ENCODE measurements at regions not wholly inside any gene's neighbourhood (a gene's known extent, or its start where the extent isn't known, plus 50 kb on each side); places are given as distances from the start of the nearest gene placed in this dataset.

DNA sequence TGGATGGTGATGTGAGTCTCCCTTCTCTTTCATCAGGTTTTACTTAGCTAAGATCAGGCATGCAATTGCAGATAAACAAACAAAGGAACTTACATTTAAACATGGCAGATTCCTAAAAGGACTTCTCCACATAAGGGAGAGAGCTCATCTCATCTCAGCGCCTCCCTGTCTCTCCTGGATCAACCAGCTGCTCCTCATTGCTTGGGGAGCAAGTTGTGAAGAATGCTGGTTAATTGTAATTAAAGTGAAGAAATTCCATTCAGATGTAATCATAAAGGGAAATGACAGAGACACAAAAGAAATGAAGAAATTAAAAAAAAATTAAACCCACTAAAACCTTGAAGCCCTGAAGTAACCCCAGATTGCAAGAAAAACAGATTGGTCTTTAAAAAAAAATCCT, 104.4 kb upstream of the DIO2 start:
- no peak overlapping the region for H3K9ac ChIP-seq (ENCODE audit: low read length)
- no peaks in the 10 kb centered on the region for H3K36me3 ChIP-seq (replicated peaks; ENCODE audit: insufficient read depth, low read length)
- no peak overlapping the region for H3K27ac ChIP-seq (ENCODE audit: low read length)
- H3K4me3 ChIP-seq (ENCODE audit: low read length), result no peak overlapping the region
- no peaks in the 10 kb centered on the region for H4K20me1 ChIP-seq (ENCODE audit: insufficient read depth, low read length)
- no peak overlapping the region for H2AFZ ChIP-seq (ENCODE audit: low read length)
- no peaks in the 10 kb centered on the region for H3K4me1 ChIP-seq (ENCODE audit: low read length)
- H3K9me3 ChIP-seq (replicated peaks; ENCODE audit: insufficient read depth, low read length), result no peaks in the 10 kb centered on the region
- no peaks in the 10 kb centered on the region for H3K9me2 ChIP-seq (replicated peaks; ENCODE audit: insufficient read depth, low read length)
- H3K79me2 ChIP-seq (ENCODE audit: low read length), result no peaks in the 10 kb centered on the region
- no peaks in the 10 kb centered on the region for H3K27me3 ChIP-seq (replicated peaks; ENCODE audit: insufficient read depth, low read length)
- no peak for TF ChIP-seq EZH2phosphoT487 (IDR thresholded peaks at IDR 0.05; ENCODE audit: low read length)
- no peak for TF ChIP-seq EZH2 (optimal IDR thresholded peaks at IDR 0.05; ENCODE audit: low read depth, low read length)
- TF ChIP-seq, protein P1, sequence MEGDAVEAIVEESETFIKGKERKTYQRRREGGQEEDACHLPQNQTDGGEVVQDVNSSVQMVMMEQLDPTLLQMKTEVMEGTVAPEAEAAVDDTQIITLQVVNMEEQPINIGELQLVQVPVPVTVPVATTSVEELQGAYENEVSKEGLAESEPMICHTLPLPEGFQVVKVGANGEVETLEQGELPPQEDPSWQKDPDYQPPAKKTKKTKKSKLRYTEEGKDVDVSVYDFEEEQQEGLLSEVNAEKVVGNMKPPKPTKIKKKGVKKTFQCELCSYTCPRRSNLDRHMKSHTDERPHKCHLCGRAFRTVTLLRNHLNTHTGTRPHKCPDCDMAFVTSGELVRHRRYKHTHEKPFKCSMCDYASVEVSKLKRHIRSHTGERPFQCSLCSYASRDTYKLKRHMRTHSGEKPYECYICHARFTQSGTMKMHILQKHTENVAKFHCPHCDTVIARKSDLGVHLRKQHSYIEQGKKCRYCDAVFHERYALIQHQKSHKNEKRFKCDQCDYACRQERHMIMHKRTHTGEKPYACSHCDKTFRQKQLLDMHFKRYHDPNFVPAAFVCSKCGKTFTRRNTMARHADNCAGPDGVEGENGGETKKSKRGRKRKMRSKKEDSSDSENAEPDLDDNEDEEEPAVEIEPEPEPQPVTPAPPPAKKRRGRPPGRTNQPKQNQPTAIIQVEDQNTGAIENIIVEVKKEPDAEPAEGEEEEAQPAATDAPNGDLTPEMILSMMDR (IDR thresholded peaks at IDR 0.05; ENCODE audit: low read length), result no peak
- H3K4me2 ChIP-seq (ENCODE audit: low read depth, low read length), result no peak overlapping the region
- no peak for DNase-seq
- no peaks in the 10 kb centered on the region for H3F3A ChIP-seq (ENCODE audit: insufficient read depth, low read length)

DNA sequence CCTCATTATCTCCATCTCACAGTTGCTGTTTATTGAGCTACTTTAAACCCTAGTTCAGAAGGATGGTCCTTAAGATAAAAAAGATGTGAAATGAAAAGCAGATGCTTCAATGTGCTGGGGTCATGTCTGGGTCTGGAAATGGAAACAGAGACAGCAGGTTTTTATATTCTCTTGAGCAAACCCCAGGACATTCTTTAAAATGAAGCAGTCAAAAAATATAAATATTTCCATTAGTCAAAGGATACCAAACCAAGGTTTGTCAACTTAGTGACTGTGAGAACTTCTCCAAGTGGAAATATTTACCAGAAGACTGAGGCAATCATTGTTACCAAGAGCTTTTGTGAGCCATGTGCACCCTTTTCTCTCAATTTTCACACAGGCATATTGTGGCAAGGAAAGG, 102.5 kb upstream of the DIO2 start:
- TF ChIP-seq, protein P1 (IDR thresholded peaks at IDR 0.05; ENCODE audit: low read length), result no peak
- TF ChIP-seq EZH2 (optimal IDR thresholded peaks at IDR 0.05; ENCODE audit: low read depth, low read length) (no peak), EZH2phosphoT487 (IDR thresholded peaks at IDR 0.05; ENCODE audit: low read length) (no peak)
- H3K36me3 ChIP-seq (replicated peaks; ENCODE audit: insufficient read depth, low read length), result no peaks in the 10 kb centered on the region
- H3K4me2 ChIP-seq (ENCODE audit: low read depth, low read length), result no peak overlapping the region
- no peaks in the 10 kb centered on the region for H3K4me1 ChIP-seq (ENCODE audit: low read length)
- no peak for DNase-seq
- no peak overlapping the region for H3K9ac ChIP-seq (ENCODE audit: low read length)
- no peaks in the 10 kb centered on the region for H3K79me2 ChIP-seq (ENCODE audit: low read length)
- no peaks in the 10 kb centered on the region for H3K9me3 ChIP-seq (replicated peaks; ENCODE audit: insufficient read depth, low read length)
- no peaks in the 10 kb centered on the region for H4K20me1 ChIP-seq (ENCODE audit: insufficient read depth, low read length)
- H3K27me3 ChIP-seq (replicated peaks; ENCODE audit: insufficient read depth, low read length), result no peaks in the 10 kb centered on the region
- H3K27ac ChIP-seq (ENCODE audit: low read length), result no peak overlapping the region
- no peaks in the 10 kb centered on the region for H3F3A ChIP-seq (ENCODE audit: insufficient read depth, low read length)
- H3K4me3 ChIP-seq (ENCODE audit: low read length), result no peak overlapping the region
- H3K9me2 ChIP-seq (replicated peaks; ENCODE audit: insufficient read depth, low read length), result no peaks in the 10 kb centered on the region
- H2AFZ ChIP-seq (ENCODE audit: low read length), result no peak overlapping the region

DNA sequence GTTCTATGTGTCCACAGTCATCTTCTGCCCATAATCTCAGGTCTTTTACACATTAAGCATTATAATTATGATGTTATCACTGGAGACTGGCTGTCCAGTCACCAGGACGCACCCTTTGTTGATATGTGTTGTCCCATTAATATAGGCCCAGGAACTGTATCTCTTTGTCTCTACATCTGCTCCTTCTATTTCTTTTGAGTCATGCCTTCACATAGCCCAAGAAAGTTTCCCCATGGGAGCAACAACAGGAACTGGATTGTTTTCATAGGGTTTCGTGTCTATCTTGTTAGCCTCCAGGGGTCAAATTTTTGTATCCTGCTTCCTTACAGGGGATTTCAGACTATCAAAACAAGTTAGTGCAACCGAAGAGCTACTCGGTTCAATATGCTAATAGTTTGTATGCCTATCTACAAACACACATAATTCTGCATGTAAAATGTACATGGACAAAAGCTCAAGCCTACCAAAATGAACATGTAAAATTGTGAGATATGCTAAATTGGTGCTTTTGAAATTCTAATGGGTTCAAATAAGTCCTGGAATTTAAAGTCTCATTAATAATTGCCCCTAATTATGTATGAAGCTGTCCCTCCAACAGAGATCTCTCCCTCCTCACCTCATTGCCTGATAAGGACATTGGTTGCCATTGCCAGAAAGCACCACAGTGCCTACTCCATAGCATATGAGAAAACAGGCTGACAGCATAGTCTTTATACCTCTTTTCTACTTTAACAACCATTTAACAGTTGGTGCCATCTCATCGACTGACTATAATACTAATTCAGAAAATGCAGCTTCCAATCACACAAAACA, 99.8 kb upstream of the DIO2 start:
- DNase-seq, result no peak
- no peaks in the 10 kb centered on the region for H3K4me1 ChIP-seq (ENCODE audit: low read length)
- H3K27me3 ChIP-seq (replicated peaks; ENCODE audit: insufficient read depth, low read length), result no peaks in the 10 kb centered on the region
- no peaks in the 10 kb centered on the region for H3K9me2 ChIP-seq (replicated peaks; ENCODE audit: insufficient read depth, low read length)
- H3K9ac ChIP-seq (ENCODE audit: low read length), result no peak overlapping the region
- no peak overlapping the region for H2AFZ ChIP-seq (ENCODE audit: low read length)
- H3K9me3 ChIP-seq (replicated peaks; ENCODE audit: insufficient read depth, low read length), result no peaks in the 10 kb centered on the region
- no peaks in the 10 kb centered on the region for H3K36me3 ChIP-seq (replicated peaks; ENCODE audit: insufficient read depth, low read length)
- no peak for TF ChIP-seq EZH2phosphoT487 (IDR thresholded peaks at IDR 0.05; ENCODE audit: low read length)
- TF ChIP-seq, protein P1 (IDR thresholded peaks at IDR 0.05; ENCODE audit: low read length), result no peak
- H4K20me1 ChIP-seq (ENCODE audit: insufficient read depth, low read length), result no peaks in the 10 kb centered on the region
- no peak overlapping the region for H3K4me2 ChIP-seq (ENCODE audit: low read depth, low read length)
- no peaks in the 10 kb centered on the region for H3K79me2 ChIP-seq (ENCODE audit: low read length)
- no peak overlapping the region for H3K27ac ChIP-seq (ENCODE audit: low read length)
- H3K4me3 ChIP-seq (ENCODE audit: low read length), result no peak overlapping the region
- no peaks in the 10 kb centered on the region for H3F3A ChIP-seq (ENCODE audit: insufficient read depth, low read length)
